HG03460 (cell line): ENCODE measurements at regions not wholly inside any gene's neighbourhood (a gene's known extent, or its start where the extent isn't known, plus 50 kb on each side); places are given as distances from the start of the nearest gene placed in this dataset.

Experiments
- ATAC-seq: cut with Tn5 transposase; IDR thresholded peaks from one replicate; pipeline ENCODE4 v1.9.1; 2021; ENCODE audit not compliant: unreplicated experiment

GRCh38 chr11:76298255-76298654 is 82.7 kb downstream of the THAP12 start:
- no peak for ATAC-seq

- ATAC-seq: no peak
These were observed 84.0 kb downstream of the THAP12 start for GRCh38 chr11:76296731-76297542.

- ATAC-seq: peak; percentile 70
These were observed 86.9 kb upstream of the WNT11 start for GRCh38 chr11:76293189-76293631.

GRCh38 chr11:76292583-76293188 is 86.4 kb upstream of the WNT11 start:
- ATAC-seq: no peak

GRCh38 chr11:76291576-76292526 is 85.5 kb upstream of the WNT11 start:
- no peak for ATAC-seq

- ATAC-seq: no peak
These were observed 82.1 kb upstream of the WNT11 start for GRCh38 chr11:76288166-76288980.

- no peak for ATAC-seq
These were observed 80.9 kb upstream of the WNT11 start for GRCh38 chr11:76287227-76287626.

GRCh38 chr11:76285397-76286104 is 79.2 kb upstream of the WNT11 start:
- ATAC-seq: no peak

GRCh38 chr11:76284161-76284560 is 77.9 kb upstream of the WNT11 start:
- ATAC-seq: no peak

GRCh38 chr11:76282811-76283595 is 76.7 kb upstream of the WNT11 start:
- no peak for ATAC-seq

GRCh38 chr11:76282172-76282571 is 75.9 kb upstream of the WNT11 start:
- ATAC-seq: no peak

GRCh38 chr11:76281558-76281906 is 75.2 kb upstream of the WNT11 start:
- ATAC-seq: no peak

GRCh38 chr11:76280882-76281557 is 74.7 kb upstream of the WNT11 start:
- ATAC-seq: no peak

GRCh38 chr11:76280151-76280881 is 74.0 kb upstream of the WNT11 start:
- no peak for ATAC-seq

- no peak for ATAC-seq
These were observed 73.3 kb upstream of the WNT11 start for GRCh38 chr11:76279646-76280045.

GRCh38 chr11:76279038-76279437 is 72.7 kb upstream of the WNT11 start:
- ATAC-seq: no peak

- ATAC-seq: no peak
These were observed 72.2 kb upstream of the WNT11 start for GRCh38 chr11:76278526-76278925.
